Common myeloid progenitor, CD34-positive (primary cell): ENCODE measurements at regions not wholly inside any gene's neighbourhood (a gene's known extent, or its start where the extent isn't known, plus 50 kb on each side); places are given as distances from the start of the nearest gene placed in this dataset.
A peak's percentile ranks its signal among the peaks of the same experiment; 100 is the strongest.
"Not testable (repeated sequence)": the region's sequence is repeated elsewhere in the genome, so short reads cannot be mapped to it uniquely, and the experiment has no call there.

Source experiments
- CTCF ChIA-PET: fragments of 350-600 bp; sonication (Branson Sonifier 250); formaldehyde crosslinking; loops from one replicate; lab custom pipeline; 2021; ENCODE audit warnings: antibody characterized with exemption; lab: Charles Lee
- POLR2A ChIA-PET: fragments of 350-600 bp; sonication (Branson Sonifier 250); formaldehyde crosslinking; loops from one replicate; lab custom pipeline; 2021; ENCODE audit warnings: antibody characterized with exemption; lab: Charles Lee
- DNase-seq, 3 donors: peaks; one replicate each; pipeline versions ENCODE4 v3.0.0 to v3.0.0-alpha.2; 2013
- H3K27ac ChIP-seq, 2 experiments: 1 replicate in 1 of 2; 2 replicates in 1 of 2; pipeline ENCODE4 v1.7.0; 2013; ENCODE audit warnings: inconsistent platforms in 2 of 2, low read length in 2 of 2, mild to moderate bottlenecking in 2 of 2, low read depth in 1 of 2, moderate library complexity in 1 of 2; ENCODE audit not compliant: severe bottlenecking in 2 of 2, insufficient read depth in 1 of 2, poor library complexity in 1 of 2
- H3K27me3 ChIP-seq, 5 experiments: replicated peaks in 2 of 5; 1 replicate in 3 of 5; 2 replicates in 2 of 5; pipeline versions ENCODE4 v1.6.1 to v1.7.0; 2013; ENCODE audit warnings: low read length in 4 of 5, mild to moderate bottlenecking in 2 of 5, moderate library complexity in 2 of 5, inconsistent platforms in 1 of 5; ENCODE audit not compliant: insufficient read depth in 5 of 5, control insufficient read depth in 4 of 5
- H3K36me3 ChIP-seq, 4 experiments: 1 replicate in 2 of 4; 2 replicates in 2 of 4; pipeline versions ENCODE4 v1.6.1 to v1.7.0; 2013; ENCODE audit warnings: low read length in 3 of 4, control low read depth in 1 of 4, mild to moderate bottlenecking in 1 of 4; ENCODE audit not compliant: control insufficient read depth in 4 of 4, insufficient read depth in 4 of 4
- H3K4me1 ChIP-seq, 4 experiments: 1 replicate in 3 of 4; 2 replicates in 1 of 4; pipeline versions ENCODE4 v1.6.1 to v1.7.1; 2013; ENCODE audit warnings: low read length in 3 of 4, mild to moderate bottlenecking in 3 of 4, control low read depth in 1 of 4, inconsistent platforms in 1 of 4, moderate library complexity in 1 of 4; ENCODE audit not compliant: control insufficient read depth in 4 of 4, insufficient read depth in 4 of 4; ENCODE audit errors: control extremely low read depth in 1 of 4
- H3K4me3 ChIP-seq, 7 experiments: 1 replicate in 4 of 7; 2 replicates in 3 of 7; pipeline versions ENCODE4 v1.5.1 to v1.7.0; 2013; ENCODE audit warnings: mild to moderate bottlenecking in 7 of 7, low read length in 6 of 7, moderate library complexity in 6 of 7, inconsistent platforms in 2 of 7, low read depth in 2 of 7, control low read depth in 1 of 7; ENCODE audit not compliant: insufficient read depth in 4 of 7, control insufficient read depth in 1 of 7; ENCODE audit errors: extremely low read depth in 1 of 7
- H3K9me3 ChIP-seq, 5 experiments: 1 replicate in 4 of 5; 2 replicates in 1 of 5; pipeline versions ENCODE4 v1.6.1 to v1.7.1; 2013; ENCODE audit warnings: low read length in 4 of 5, mild to moderate bottlenecking in 2 of 5, inconsistent platforms in 1 of 5, low read depth in 1 of 5, moderate library complexity in 1 of 5; ENCODE audit not compliant: control insufficient read depth in 4 of 5, insufficient read depth in 2 of 5; ENCODE audit errors: control extremely low read depth in 1 of 5
- WGBS: methylation state at CpG from one replicate; pipeline ENCODE4 v1.1.5; 2013; ENCODE audit not compliant: insufficient coverage; 5-methylcytosine and 5-hydroxymethylcytosine counted together

DNA sequence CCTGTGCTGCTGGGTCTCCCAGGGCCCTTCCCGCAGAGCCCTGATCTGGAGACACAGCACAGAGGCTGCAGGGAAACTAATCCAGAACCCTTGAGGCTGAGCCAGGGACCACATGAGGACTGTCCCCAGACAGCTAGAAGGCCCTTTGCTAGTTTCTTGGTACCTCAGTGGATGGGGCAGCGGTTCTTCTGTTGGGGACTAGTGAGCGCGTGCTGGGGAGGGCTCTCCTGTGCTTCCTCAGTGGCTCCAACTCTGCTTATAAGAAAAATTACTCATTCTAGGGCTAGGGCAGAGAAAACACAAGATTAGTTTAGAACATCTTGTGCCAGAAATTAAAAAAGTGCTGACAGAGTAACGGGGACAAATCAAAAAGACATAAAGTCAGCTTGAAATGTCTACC is 116.5 kb upstream of the CTSV start:
- CTCF ChIA-PET, H3K36me3 ChIP-seq, H3K27me3 ChIP-seq, POLR2A ChIA-PET, H3K27ac ChIP-seq, H3K9me3 ChIP-seq, H3K4me3 ChIP-seq, H3K4me1 ChIP-seq, DNase-seq: not testable (repeated sequence)
- 98% methylated on average over 5 of the region's 5 CpGs for WGBS

DNA sequence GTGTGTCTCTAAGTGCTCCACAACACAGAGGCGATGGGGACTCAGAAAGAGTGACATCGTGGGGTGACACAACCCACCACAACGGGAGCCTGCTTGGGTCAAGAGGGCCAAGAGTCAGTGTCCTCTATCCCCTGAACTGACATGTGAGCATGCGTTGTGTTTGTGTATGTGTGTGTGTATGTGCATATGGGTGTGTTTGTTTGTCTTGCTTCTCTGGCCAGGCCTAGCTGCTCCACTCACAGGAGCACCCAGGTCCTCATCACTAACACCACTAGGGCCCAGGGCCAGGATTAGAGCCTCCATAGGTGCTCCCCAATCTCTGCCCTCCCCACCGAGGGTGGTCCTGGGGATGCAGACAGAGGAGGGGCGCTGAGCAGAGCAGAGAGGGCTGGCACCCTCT is 115.0 kb upstream of the CTSV start:
- H3K27ac ChIP-seq = no peak overlapping the region
- no peaks in the 10 kb centered on the region for H3K27me3 ChIP-seq
- ChIA-PET POLR2A (no interaction called here), CTCF (no interaction called here)
- WGBS = 100% methylated on average over 3 of the region's 6 CpGs
- DNase-seq = no peak
- no peaks in the 10 kb centered on the region for H3K4me1 ChIP-seq
- no peaks in the 10 kb centered on the region for H3K9me3 ChIP-seq
- no peaks in the 10 kb centered on the region for H3K36me3 ChIP-seq
- H3K4me3 ChIP-seq = no peak overlapping the region

- H3K4me3 ChIP-seq, H3K36me3 ChIP-seq, H3K27me3 ChIP-seq, H3K27ac ChIP-seq, POLR2A ChIA-PET, H3K9me3 ChIP-seq, H3K4me1 ChIP-seq, DNase-seq, CTCF ChIA-PET: not testable (repeated sequence)
- 90% methylated on average over 5 of the region's 5 CpGs for WGBS
Observed at GRCh38 chr9:97153160-97153559, 114.2 kb upstream of the CTSV start.

DNA sequence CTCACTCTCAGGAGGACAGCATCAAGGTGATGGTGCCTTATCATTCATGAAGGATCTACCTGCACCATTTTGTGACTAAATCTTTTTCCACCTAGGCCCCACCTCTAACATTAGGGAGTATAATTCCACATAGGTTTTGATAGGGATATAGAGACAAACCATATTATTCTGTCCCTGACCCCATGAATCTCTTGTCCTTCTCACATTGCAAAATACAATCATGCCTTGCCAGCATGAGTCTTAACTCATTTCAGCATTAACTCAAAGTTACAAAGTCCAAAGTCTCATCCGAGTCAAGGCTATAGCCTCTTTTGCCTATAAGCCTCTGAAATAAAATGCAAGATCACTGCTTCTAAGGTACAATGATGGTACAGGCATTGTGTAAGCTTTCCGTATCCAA is 111.5 kb upstream of the CTSV start:
- DNase-seq, H3K4me3 ChIP-seq, POLR2A ChIA-PET, CTCF ChIA-PET, H3K27ac ChIP-seq, H3K4me1 ChIP-seq, H3K27me3 ChIP-seq, H3K9me3 ChIP-seq, H3K36me3 ChIP-seq: not testable (repeated sequence)
- 88% methylated on average over 1 of the region's 2 CpGs for WGBS

DNA sequence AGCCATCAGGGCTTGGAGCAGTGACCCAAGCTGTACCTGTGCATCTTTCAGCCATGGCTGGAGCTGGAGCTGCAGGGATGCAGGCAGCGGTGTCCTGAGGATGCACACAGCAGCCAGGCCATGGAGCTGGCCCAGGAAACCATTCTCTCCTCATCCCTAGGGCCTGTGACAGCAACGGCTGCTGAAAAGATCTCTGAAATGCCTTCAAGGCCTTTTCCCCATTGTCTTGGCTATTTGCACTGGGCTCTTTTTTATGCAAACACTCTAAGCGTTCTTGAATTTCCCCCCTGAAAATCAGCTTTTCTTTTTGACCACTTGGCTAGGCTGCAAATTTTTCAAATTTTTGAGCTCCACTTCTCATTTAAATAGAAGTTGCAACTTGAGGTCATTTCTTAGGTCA is 109.5 kb upstream of the CTSV start:
- H3K27ac ChIP-seq, H3K4me1 ChIP-seq, H3K27me3 ChIP-seq, CTCF ChIA-PET, H3K36me3 ChIP-seq, H3K9me3 ChIP-seq, POLR2A ChIA-PET, DNase-seq, H3K4me3 ChIP-seq: not testable (repeated sequence)
- WGBS = 91% methylated on average over 3 of the region's 3 CpGs

DNA sequence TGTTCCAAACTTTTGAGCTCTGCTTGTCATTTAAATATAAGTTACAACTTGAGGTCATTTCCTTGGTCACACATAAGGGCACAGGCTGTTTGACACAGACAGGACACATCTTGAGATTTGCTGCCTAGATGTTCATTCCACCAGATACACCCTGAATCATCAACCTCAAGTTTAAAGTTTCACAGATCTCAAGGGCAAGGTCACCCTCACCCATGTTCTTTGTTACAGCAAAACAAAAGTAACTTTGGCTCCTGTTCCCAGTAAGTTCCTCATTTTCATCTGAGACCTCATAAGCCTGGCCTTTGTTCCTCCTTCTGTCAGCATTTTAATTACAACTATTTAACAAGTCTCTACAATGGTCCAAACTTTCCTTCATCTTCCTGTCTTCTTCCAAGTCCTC is 106.7 kb upstream of the CTSV start:
- H3K4me1 ChIP-seq, H3K27me3 ChIP-seq, H3K9me3 ChIP-seq, H3K4me3 ChIP-seq, H3K27ac ChIP-seq, POLR2A ChIA-PET, H3K36me3 ChIP-seq, CTCF ChIA-PET: not testable (repeated sequence)
- DNase-seq = peak; percentile 3 to 85 (median 61)

- Histone ChIP-seq H3K4me3 (no peak overlapping the region), H3K36me3 (no peaks in the 10 kb centered on the region), H3K4me1 (peaks cover 0 to 6% (median 0%) of the 10 kb centered on the region in 4 experiments), H3K27me3 (no peaks in the 10 kb centered on the region), H3K9me3 (no peaks in the 10 kb centered on the region), H3K27ac (no peak overlapping the region)
- ChIA-PET POLR2A (no interaction called here), CTCF (no interaction called here)
- no peak for DNase-seq
- WGBS = 88% methylated on average over 1 of the region's 2 CpGs
Observed at GRCh38 chr9:97140566-97140965, 101.6 kb upstream of the CTSV start.
